CD4-positive, alpha-beta T cell treated with Interleukin-2 at 100 ng/mL for 4 hours (primary cell): ENCODE measurements at regions not wholly inside any gene's neighbourhood (a gene's known extent, or its start where the extent isn't known, plus 50 kb on each side); places are given as distances from the start of the nearest gene placed in this dataset.

Experiments used
- DNase-seq: peaks from one replicate; pipeline ENCODE4 v3.0.0-alpha.2; 2020; ENCODE audit warnings: low spot score

DNA sequence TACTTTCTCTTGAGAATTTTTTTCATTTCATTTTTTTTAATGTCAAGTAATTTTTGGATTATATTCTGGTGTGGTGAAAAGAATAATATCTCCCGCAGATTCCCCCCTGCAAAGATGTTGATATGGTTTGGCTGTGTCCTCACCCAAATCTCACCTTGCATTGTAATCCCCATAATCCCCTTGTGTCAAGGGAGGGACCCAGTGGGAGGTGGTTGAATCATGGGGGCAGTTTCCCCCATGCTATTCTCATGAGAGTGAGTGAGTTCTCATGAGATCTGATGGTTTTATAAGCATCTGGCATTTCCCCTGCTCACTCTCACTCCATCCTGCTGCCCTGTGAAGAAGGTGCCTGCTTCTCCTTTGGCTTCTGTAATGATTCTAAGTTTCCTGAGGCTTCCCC, 58.7 kb upstream of the PMEPA1 start:
- DNase-seq = no peak

DNA sequence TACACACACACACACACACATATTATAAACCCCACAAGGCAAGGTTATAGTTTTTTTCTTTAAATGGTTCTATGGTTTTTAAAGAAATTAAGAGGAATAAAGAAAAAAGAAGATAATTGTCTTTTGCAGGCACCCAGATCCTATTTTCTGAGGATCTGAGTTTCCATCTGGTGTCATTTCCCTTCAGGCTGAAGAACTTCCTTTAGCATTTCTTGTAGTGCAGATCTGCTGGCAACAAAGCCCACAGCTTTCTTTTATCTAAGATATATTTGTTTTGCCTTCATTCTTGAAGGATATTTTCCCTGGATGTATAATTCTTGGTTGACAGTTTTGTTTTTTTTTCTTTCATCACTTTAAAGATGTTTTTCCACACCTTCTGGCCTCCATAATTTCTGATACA, 57.6 kb upstream of the PMEPA1 start:
- DNase-seq = no peak

DNA sequence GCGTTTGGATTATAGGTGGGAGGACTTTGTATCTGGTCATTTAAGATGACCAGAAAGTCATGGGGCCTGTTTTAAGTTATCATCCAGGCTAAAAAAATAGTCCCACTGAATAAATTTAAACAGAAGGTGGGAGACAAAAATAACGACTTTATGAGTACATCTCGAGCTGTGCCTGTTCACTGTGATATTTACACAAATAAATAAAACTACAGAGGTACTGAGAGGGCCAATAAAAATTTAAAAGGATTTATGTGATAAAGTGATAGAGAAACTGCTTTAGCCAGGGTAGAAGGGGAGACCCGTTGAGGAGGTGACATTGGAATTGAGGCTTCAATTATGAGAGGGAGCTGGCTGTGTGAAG, 53.4 kb upstream of the PMEPA1 start:
- no peak for DNase-seq

- no peak for DNase-seq
These were observed 52.9 kb upstream of the PMEPA1 start for GRCh38 chr20:57762531-57763234.

DNA sequence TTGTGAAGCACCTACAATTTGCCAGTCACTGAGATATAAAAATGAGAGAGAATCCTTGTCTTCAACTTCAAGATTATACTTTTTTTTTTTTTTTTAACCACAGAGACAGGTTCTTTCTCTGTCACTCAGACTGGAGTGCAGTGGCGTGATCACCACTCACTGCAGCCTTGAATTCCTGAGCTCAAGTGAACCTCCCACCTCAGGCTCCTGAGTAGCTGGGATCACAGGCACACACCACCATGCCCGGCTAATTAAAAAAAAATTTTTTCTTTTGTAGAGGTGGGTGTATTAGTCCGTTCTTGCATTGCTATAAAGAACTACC, 51.6 kb upstream of the PMEPA1 start:
- DNase-seq = no peak

DNA sequence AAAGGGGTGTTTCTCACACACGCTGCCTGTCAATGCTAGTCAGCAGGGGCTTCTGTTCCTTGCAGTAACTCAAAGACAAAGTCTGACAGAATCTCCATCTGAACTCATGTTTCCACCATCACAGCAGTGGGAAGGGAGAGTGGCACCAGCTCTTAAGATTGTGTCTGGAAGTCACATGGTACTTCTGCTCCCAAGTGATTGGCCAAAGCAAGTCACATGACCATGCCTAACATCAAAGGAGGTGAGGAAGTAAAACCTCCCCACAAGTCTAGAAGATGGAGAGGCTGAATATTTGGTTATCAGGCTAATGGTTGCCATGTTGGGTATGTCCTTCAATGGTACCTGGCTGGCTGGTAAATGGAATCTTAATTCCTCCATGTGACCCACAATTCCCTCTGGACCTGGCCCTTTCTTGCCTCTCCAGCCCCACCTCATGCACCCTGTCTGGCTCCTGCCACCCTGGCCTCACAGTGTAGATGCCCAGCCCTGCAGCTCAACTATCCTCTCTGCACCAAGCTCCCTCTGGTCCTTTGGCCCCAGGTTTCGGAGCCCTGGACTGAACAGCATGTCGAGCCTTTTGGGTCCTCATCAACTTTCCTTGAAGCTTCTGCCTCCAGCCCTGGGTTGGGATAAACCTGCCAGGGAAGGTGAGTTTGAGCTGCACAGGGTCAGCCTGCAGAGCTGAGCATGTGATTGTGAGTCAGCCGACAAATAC, 51.0 kb upstream of the PMEPA1 start:
- no peak for DNase-seq

- no peak for DNase-seq
These were observed 49.9 kb upstream of the PMEPA1 start for GRCh38 chr20:57759724-57760123.
